Right lobe of liver (tissue), 6 donors: ENCODE measurements at regions not wholly inside any gene's neighbourhood (a gene's known extent, or its start where the extent isn't known, plus 50 kb on each side); places are given as distances from the start of the nearest gene placed in this dataset.
"Not testable (repeated sequence)": the region's sequence is repeated elsewhere in the genome, so short reads cannot be mapped to it uniquely, and the experiment has no call there.

Source experiments
- ATAC-seq, 4 donors: fragments of 200-7000 bp; cut with Tn5 transposase; one replicate each; pipeline ENCODE4 v1.9.1; 2020; ENCODE audit warnings: mild to moderate bottlenecking in 4 of 4, moderate library complexity in 4 of 4
- DNase-seq, 3 donors: peaks; one replicate each; pipeline ENCODE4 v3.0.0-alpha.2; 2020
- H3K27ac ChIP-seq, 3 donors: fragments of 200-600 bp; one replicate each; pipeline ENCODE4 v1.8.0; 2022
- H3K27me3 ChIP-seq, 2 donors: fragments of 200-600 bp; one replicate each; pipeline ENCODE4 v1.8.0; 2022
- H3K36me3 ChIP-seq, 4 donors: fragments of 200-600 bp; sonication (generic) in 1 of 4; one replicate each; pipeline versions ENCODE4 v1.5.1 to v1.8.0; 2017 to 2022; ENCODE audit warnings: control low read depth in 1 of 4
- H3K4me1 ChIP-seq, 4 donors: fragments of 200-600 bp; sonication (generic) in 1 of 4; one replicate each; pipeline versions ENCODE4 v1.5.1 to v1.8.0; 2017 to 2022; ENCODE audit warnings: control low read depth in 1 of 4
- H3K4me3 ChIP-seq, 3 donors: fragments of 200-600 bp; one replicate each; pipeline ENCODE4 v1.8.0; 2022
- H3K9me3 ChIP-seq, 4 donors: fragments of 200-600 bp; sonication (generic) in 1 of 4; one replicate each; pipeline versions ENCODE4 v1.5.1 to v1.8.0; 2017 to 2022; ENCODE audit warnings: control low read depth in 1 of 4
- POLR2A ChIP-seq: fragments of 450-650 bp; IDR thresholded peaks from one replicate; pipeline ENCODE4 v1.6.1; 2017; ENCODE audit warnings: antibody characterized with exemption, mild to moderate bottlenecking
- WGBS: methylation state at CpG from one replicate; pipeline ENCODE4 v1.1.6; 2018; ENCODE audit warnings: low coverage, low lambda C conversion rate; ENCODE audit not compliant: insufficient coverage; ENCODE audit errors: missing lambda C conversion rate; 5-methylcytosine and 5-hydroxymethylcytosine counted together
- intact Hi-C, 2 donors: fragments of 100-400 bp; cut with DNase I; formaldehyde crosslinking; loops; one replicate each; pipeline versions ENCODE4 v1.11.2 to v1.14.1; 2022
- TF ChIP-seq, protein P1 (sequence below), 4 donors: fragments of 200-600 bp in 3 of 4; fragments of 450-650 bp in 1 of 4; IDR thresholded peaks; one replicate each; pipeline versions ENCODE4 v1.5.1 to v1.8.0; 2016 to 2022; ENCODE audit warnings: antibody characterized with exemption in 4 of 4, mild to moderate bottlenecking in 2 of 4
- donor health status: DM: no; HTN: yes; CAD: no.
- donor health status: DM: no; HTN: no; CAD: no.
- donor health status: DM: no; HTN: no; CAD: no.
- donor health status: DM: no; HTN: yes; CAD: no.
- donor health status: DM: no; HTN: yes; CAD: no.

- TF ChIP-seq, protein P1, sequence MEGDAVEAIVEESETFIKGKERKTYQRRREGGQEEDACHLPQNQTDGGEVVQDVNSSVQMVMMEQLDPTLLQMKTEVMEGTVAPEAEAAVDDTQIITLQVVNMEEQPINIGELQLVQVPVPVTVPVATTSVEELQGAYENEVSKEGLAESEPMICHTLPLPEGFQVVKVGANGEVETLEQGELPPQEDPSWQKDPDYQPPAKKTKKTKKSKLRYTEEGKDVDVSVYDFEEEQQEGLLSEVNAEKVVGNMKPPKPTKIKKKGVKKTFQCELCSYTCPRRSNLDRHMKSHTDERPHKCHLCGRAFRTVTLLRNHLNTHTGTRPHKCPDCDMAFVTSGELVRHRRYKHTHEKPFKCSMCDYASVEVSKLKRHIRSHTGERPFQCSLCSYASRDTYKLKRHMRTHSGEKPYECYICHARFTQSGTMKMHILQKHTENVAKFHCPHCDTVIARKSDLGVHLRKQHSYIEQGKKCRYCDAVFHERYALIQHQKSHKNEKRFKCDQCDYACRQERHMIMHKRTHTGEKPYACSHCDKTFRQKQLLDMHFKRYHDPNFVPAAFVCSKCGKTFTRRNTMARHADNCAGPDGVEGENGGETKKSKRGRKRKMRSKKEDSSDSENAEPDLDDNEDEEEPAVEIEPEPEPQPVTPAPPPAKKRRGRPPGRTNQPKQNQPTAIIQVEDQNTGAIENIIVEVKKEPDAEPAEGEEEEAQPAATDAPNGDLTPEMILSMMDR (IDR thresholded peaks at IDR 0.05): no peak
- no peak for TF ChIP-seq POLR2A
- Histone ChIP-seq H3K27me3 (no peaks in the 10 kb centered on the region), H3K4me1 (no peaks in the 10 kb centered on the region), H3K4me3 (no peak overlapping the region), H3K36me3 (no peaks in the 10 kb centered on the region), H3K27ac (no peak overlapping the region), H3K9me3 (no peaks in the 10 kb centered on the region)
- no peak for DNase-seq
- no peak for ATAC-seq
- intact Hi-C loops: no loop called here
These were observed 452.9 kb upstream of the EPHA5 start for GRCh38 chr4:66123190-66123589.

DNA sequence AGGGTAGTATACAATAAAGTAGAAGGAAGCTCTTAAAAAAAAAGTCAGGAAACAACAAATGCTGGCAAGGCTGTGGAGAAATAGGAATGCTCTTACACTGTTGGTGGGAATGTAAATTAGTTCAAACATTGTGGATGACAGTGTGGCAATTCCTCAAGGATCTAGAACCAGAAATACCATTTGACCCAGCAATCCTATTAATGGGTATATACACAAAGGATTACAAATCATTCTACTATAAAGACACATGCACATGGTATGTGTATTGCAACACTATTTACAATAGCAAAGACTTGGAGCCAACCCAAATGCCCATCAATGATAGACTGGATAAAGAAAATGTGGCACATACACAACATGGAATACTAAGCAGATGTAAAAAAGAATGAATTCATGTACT, 444.9 kb upstream of the EPHA5 start:
- H3K27ac ChIP-seq, H3K4me3 ChIP-seq, H3K27me3 ChIP-seq, H3K36me3 ChIP-seq, DNase-seq, H3K4me1 ChIP-seq, intact Hi-C loops, ATAC-seq, H3K9me3 ChIP-seq: not testable (repeated sequence)

GRCh38 chr4:66108898-66109297, 438.6 kb upstream of the EPHA5 start:
- Histone ChIP-seq H3K4me3 (no peak overlapping the region), H3K36me3 (no peaks in the 10 kb centered on the region), H3K27me3 (no peaks in the 10 kb centered on the region), H3K4me1 (no peaks in the 10 kb centered on the region), H3K9me3 (no peaks in the 10 kb centered on the region), H3K27ac (no peak overlapping the region)
- no peak for ATAC-seq
- TF ChIP-seq POLR2A: no peak
- TF ChIP-seq, protein P1 (IDR thresholded peaks at IDR 0.05): no peak
- intact Hi-C loops: no loop called here
- DNase-seq: no peak

DNA sequence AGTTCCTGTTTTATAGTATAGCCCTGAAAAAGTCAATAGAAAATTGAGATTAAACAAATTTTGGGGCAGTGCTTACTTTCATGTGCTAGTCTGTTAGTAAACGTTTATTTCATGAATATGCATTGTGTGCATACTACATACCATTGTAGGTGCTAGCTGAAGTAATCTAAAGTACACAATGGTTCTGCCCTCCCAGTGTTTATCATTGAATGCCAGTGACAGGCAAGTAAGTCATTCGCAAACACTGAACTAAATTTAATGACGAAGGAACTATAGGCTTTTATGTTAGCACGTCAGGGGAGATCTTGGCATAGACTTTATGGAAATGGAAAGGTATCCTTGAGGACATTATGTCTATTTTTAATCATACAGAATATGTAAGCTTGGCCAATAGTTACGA, 426.9 kb upstream of the EPHA5 start:
- no peak for ATAC-seq
- intact Hi-C loops: no loop called here

GRCh38 chr4:66095065-66095464, 424.8 kb upstream of the EPHA5 start:
- Histone ChIP-seq H3K27ac (no peak overlapping the region), H3K27me3 (no peaks in the 10 kb centered on the region), H3K4me1 (no peaks in the 10 kb centered on the region), H3K9me3 (no peaks in the 10 kb centered on the region), H3K4me3 (no peak overlapping the region), H3K36me3 (no peaks in the 10 kb centered on the region)
- DNase-seq (no peak), ATAC-seq (no peak)
- 18% methylated on average over 2 of the region's 2 CpGs for WGBS
- intact Hi-C loops: no loop called here
- TF ChIP-seq POLR2A: no peak
- TF ChIP-seq, protein P1 (IDR thresholded peaks at IDR 0.05): no peak

More for the DNA sequence above, 426.9 kb upstream of the EPHA5 start:
- no peak overlapping the region for H3K27ac ChIP-seq
- H3K4me1 ChIP-seq: no peaks in the 10 kb centered on the region
- DNase-seq: no peak
- no peaks in the 10 kb centered on the region for H3K36me3 ChIP-seq
- H3K4me3 ChIP-seq: no peak overlapping the region
- TF ChIP-seq, protein P1 (IDR thresholded peaks at IDR 0.05): no peak
- no peak for TF ChIP-seq POLR2A
- WGBS: 23% methylated on average over 5 of the region's 5 CpGs
- H3K27me3 ChIP-seq: no peaks in the 10 kb centered on the region
- H3K9me3 ChIP-seq: no peaks in the 10 kb centered on the region
